Kidney (tissue), 13 donors: ENCODE measurements at regions not wholly inside any gene's neighbourhood (a gene's known extent, or its start where the extent isn't known, plus 50 kb on each side); places are given as distances from the start of the nearest gene placed in this dataset.

Experiments
- DNase-seq, 5 donors: peaks; one replicate each; pipeline ENCODE4 v3.0.0-alpha.2; 2013 to 2020
- FAIRE-seq: peaks from 2 replicates; lab custom pipeline; 2012; peaks lifted over from hg19 to GRCh38; lab: Jason Lieb, UNC
- H3K27ac ChIP-seq, 2 donors: one replicate each; pipeline ENCODE4 v1.7.0; 2013; ENCODE audit warnings: low read depth in 2 of 2, low read length in 2 of 2, inconsistent platforms in 1 of 2
- H3K27me3 ChIP-seq: one replicate; pipeline ENCODE4 v1.7.1; 2013; ENCODE audit warnings: low read length, inconsistent platforms; ENCODE audit not compliant: control insufficient read depth, insufficient read depth
- H3K36me3 ChIP-seq, 3 donors: one replicate each; pipeline versions ENCODE4 v1.7.0 to v1.7.1; 2013; ENCODE audit warnings: low read length in 3 of 3, control low read depth in 1 of 3, inconsistent platforms in 1 of 3; ENCODE audit not compliant: insufficient read depth in 3 of 3, control insufficient read depth in 2 of 3
- H3K4me1 ChIP-seq, 3 donors: one replicate each; pipeline versions ENCODE4 v1.7.0 to v1.7.1; 2013; ENCODE audit warnings: low read length in 3 of 3, inconsistent platforms in 1 of 3, low read depth in 1 of 3; ENCODE audit not compliant: control insufficient read depth in 2 of 3, insufficient read depth in 2 of 3
- H3K4me3 ChIP-seq, 3 donors: one replicate each; pipeline versions ENCODE4 v1.7.0 to v1.8.1; 2013; ENCODE audit warnings: low read length in 3 of 3, control low read depth in 1 of 3, inconsistent platforms in 1 of 3
- H3K9ac ChIP-seq, 3 donors: one replicate each; pipeline versions ENCODE4 v1.7.0 to v1.7.1; 2013; ENCODE audit warnings: low read length in 3 of 3, control low read depth in 1 of 3, inconsistent platforms in 1 of 3
- H3K9me3 ChIP-seq, 3 donors: one replicate each; pipeline versions ENCODE4 v1.7.0 to v1.7.1; 2013; ENCODE audit warnings: low read length in 3 of 3, control low read depth in 1 of 3, inconsistent platforms in 1 of 3; ENCODE audit not compliant: control insufficient read depth in 2 of 3, insufficient read depth in 1 of 3
- CTCF ChIP-seq: IDR thresholded peaks from 3 replicates; pipeline ENCODE4 v1.5.1; 2012; ENCODE audit warnings: mild to moderate bottlenecking, moderate library complexity, borderline replicate concordance; ENCODE audit not compliant: insufficient read depth; ENCODE audit errors: extremely low read depth
- intact Hi-C: fragments of 100-400 bp; cut with DNase I; formaldehyde crosslinking; loops from one replicate; pipeline ENCODE4 v1.11.1; 2022
- donor health status: control.
- donor health status: control.
- donor health status: control.
- donor health status: control.
- donor health status: control.
- donor health status: DM: yes; HTN: yes; CAD: no.
- donor health status: Normal renal cell carcinoma (clear cell type).

GRCh38 chr11:70577258-70577603 lies 178.9 kb downstream of the CTTN start:
- intact Hi-C loops, result no loop called here
- Histone ChIP-seq H3K27ac (no peak overlapping the region), H3K4me3 (no peak overlapping the region), H3K9ac (no peak overlapping the region), H3K9me3 (no peaks in the 10 kb centered on the region), H3K4me1 (no peaks in the 10 kb centered on the region), H3K27me3 (no peaks in the 10 kb centered on the region), H3K36me3 (no peaks in the 10 kb centered on the region)
- no peak for TF ChIP-seq CTCF
- FAIRE-seq, result no peak
- peak in 2 of 5 donors; percentile 14 to 46 for DNase-seq

GRCh38 chr11:70577948-70578347 lies 179.6 kb downstream of the CTTN start:
- Histone ChIP-seq H3K4me3 (no peak overlapping the region), H3K9ac (no peak overlapping the region), H3K27ac (no peak overlapping the region), H3K4me1 (no peaks in the 10 kb centered on the region), H3K9me3 (no peaks in the 10 kb centered on the region), H3K36me3 (no peaks in the 10 kb centered on the region), H3K27me3 (no peaks in the 10 kb centered on the region)
- DNase-seq, result no peak
- no peak for TF ChIP-seq CTCF
- FAIRE-seq, result no peak
- intact Hi-C loops, result no loop called here

- FAIRE-seq (no peak), DNase-seq (no peak)
- intact Hi-C loops, result no loop called here
These were observed 180.0 kb downstream of the CTTN start for GRCh38 chr11:70578371-70578770.

More at GRCh38 chr11:70578371-70578770, 180.0 kb downstream of the CTTN start:
- Histone ChIP-seq H3K4me3 (no peak overlapping the region), H3K27me3 (no peaks in the 10 kb centered on the region), H3K4me1 (no peaks in the 10 kb centered on the region), H3K9me3 (no peaks in the 10 kb centered on the region), H3K36me3 (no peaks in the 10 kb centered on the region), H3K27ac (no peak overlapping the region), H3K9ac (no peak overlapping the region)
- TF ChIP-seq CTCF, result no peak
